ENCODE measurements at regions not wholly inside any gene's neighbourhood (a gene's known extent, or its start where the extent isn't known, plus 50 kb on each side); places are given as distances from the start of the nearest gene placed in this dataset.

- ChIA-PET POLR2A (interaction anchor here (0.6 to 1.2 kb wide), 2 partner anchors 561 to 622 kb away, joined by 3 to 4 read pairs; no protein-coding TSS in a partner anchor), CTCF (interaction anchor here (0.6 to 3.1 kb wide), 12 partner anchors 8 to 558 kb away, joined by 3 to 10 read pairs (median 4); no protein-coding TSS in a partner anchor)
- peak; percentile 18 for FAIRE-seq
Measured at GRCh38 chr17:72031219-72031884, 89.5 kb upstream of the SOX9 start.

DNA sequence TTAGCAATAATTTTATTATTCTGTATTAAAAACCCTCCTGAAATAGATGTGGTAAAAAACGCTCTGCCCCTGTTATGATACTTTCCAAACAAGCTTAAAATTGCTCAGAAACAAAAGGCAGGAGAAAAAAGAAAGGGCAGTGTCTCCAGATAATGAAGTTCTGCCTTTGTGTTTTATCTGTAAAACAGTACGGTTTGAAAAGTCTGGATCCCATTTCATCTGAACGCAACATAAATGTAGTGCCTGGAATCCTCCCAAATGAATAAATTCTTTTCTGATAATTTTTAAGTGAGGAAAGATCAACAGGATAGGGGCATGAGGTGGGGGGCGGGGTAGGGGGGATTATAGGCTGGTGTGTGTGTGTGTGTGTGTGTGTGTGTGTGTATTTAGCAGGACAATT is 87.5 kb upstream of the SOX9 start:
- Histone ChIP-seq H3K27ac (no peak overlapping the region), H3K4me3 (no peak overlapping the region), H3K9me3 (no peaks in the 10 kb centered on the region), H3K4me1 (peaks cover 8% of the 10 kb centered on the region; the same call in 2 of the 3 replicates), H3K4me2 (no peak overlapping the region)
- FAIRE-seq (no peak), ATAC-seq (no peak), DNase-seq (ENCODE audit: low read depth in 1 of 2, low spot score in 1 of 2) (no peak)
- 49% methylated on average over 4 of the region's 4 CpGs for WGBS (ENCODE audit: missing lambda C conversion rate)
- TF ChIP-seq MYC (IDR thresholded peaks at IDR 0.05; ENCODE audit: borderline replicate concordance, low read length) (no peak), HOXB13 (CRISPR knock-in tag; IDR thresholded peaks at IDR 0.05; ENCODE audit: low read depth) (no peak), POLR2AphosphoS2 (conservative IDR thresholded peaks at IDR 0.05; ENCODE audit: low read length) (no peak), KDM5A (IDR thresholded peaks at IDR 0.05) (no peak), CHD4 (IDR thresholded peaks at IDR 0.05; ENCODE audit: borderline replicate concordance) (no peak)
- TF ChIP-seq, protein P1, sequence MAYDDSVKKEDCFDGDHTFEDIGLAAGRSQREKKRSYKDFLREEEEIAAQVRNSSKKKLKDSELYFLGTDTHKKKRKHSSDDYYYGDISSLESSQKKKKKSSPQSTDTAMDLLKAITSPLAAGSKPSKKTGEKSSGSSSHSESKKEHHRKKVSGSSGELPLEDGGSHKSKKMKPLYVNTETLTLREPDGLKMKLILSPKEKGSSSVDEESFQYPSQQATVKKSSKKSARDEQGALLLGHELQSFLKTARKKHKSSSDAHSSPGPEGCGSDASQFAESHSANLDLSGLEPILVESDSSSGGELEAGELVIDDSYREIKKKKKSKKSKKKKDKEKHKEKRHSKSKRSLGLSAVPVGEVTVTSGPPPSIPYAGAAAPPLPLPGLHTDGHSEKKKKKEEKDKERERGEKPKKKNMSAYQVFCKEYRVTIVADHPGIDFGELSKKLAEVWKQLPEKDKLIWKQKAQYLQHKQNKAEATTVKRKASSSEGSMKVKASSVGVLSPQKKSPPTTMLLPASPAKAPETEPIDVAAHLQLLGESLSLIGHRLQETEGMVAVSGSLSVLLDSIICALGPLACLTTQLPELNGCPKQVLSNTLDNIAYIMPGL (CRISPR knock-in tag; IDR thresholded peaks at IDR 0.05; ENCODE audit: borderline replicate concordance): no peak
- CTCF ChIA-PET: interaction anchor here (0.6 to 1.1 kb wide), 3 partner anchors 11 to 165 kb away, joined by 3 read pairs; no protein-coding TSS in a partner anchor
- POLR2A ChIA-PET: no interaction called here

More at GRCh38 chr17:72031219-72031884, 89.5 kb upstream of the SOX9 start:
- ATAC-seq: no peak
- peak overlapping the region; percentile 96 for H3K4me2 ChIP-seq
- H3K4me1 ChIP-seq: peaks cover 8% of the 10 kb centered on the region; the same call in 2 of the 3 replicates
- H3K9me3 ChIP-seq: no peaks in the 10 kb centered on the region
- TF ChIP-seq SMC3 (IDR thresholded peaks at IDR 0.05) (no peak), NR3C1 (IDR thresholded peaks at IDR 0.05) (no peak)
- WGBS (ENCODE audit: missing lambda C conversion rate): 73% methylated on average over 8 of the region's 8 CpGs
- DNase-seq (ENCODE audit: low read depth in 1 of 2, low spot score in 1 of 2): no peak
- peak overlapping the region; percentile 64; the same call in 2 of the 3 replicates for H3K4me3 ChIP-seq
- H3K27ac ChIP-seq: peak overlapping the region in 1 of 2 experiments; percentile 88; a peak in 4 of 6 replicates

GRCh38 chr17:72034000-72034399 is 86.8 kb upstream of the SOX9 start:
- H3K9me3 ChIP-seq: no peaks in the 10 kb centered on the region
- H3K27ac ChIP-seq: no peak overlapping the region
- peaks cover 8% of the 10 kb centered on the region; the same call in 2 of the 3 replicates for H3K4me1 ChIP-seq
- CTCF ChIA-PET: interaction anchor here (0.6 to 0.9 kb wide), 3 partner anchors 32 to 166 kb away, joined by 3 read pairs; no protein-coding TSS in a partner anchor
- H3K4me2 ChIP-seq: no peak overlapping the region
- DNase-seq (ENCODE audit: low read depth in 1 of 2, low spot score in 1 of 2): no peak
- WGBS (ENCODE audit: missing lambda C conversion rate): 59% methylated on average over 2 of the region's 2 CpGs
- ATAC-seq: no peak
- FAIRE-seq: no peak
- POLR2A ChIA-PET: no interaction called here
- TF ChIP-seq CHD2 (IDR thresholded peaks at IDR 0.05; ENCODE audit: low read length, partially characterized antibody) (no peak), MYC (IDR thresholded peaks at IDR 0.05; ENCODE audit: borderline replicate concordance, low read length) (no peak), EP300 (IDR thresholded peaks at IDR 0.05) (no peak), FOSL2 (IDR thresholded peaks at IDR 0.05) (no peak), FOSL2 (CRISPR knock-in tag; IDR thresholded peaks at IDR 0.05) (no peak), NFE2L2 (conservative IDR thresholded peaks at IDR 0.05; ENCODE audit: low read length) (no peak), ZNF302 (CRISPR knock-in tag; IDR thresholded peaks at IDR 0.05) (no peak), RFX5 (IDR thresholded peaks at IDR 0.05) (no peak), HEYL (CRISPR knock-in tag; IDR thresholded peaks at IDR 0.05) (no peak), EHF (CRISPR knock-in tag; IDR thresholded peaks at IDR 0.05) (no peak), ZFP36 (IDR thresholded peaks at IDR 0.05; ENCODE audit: borderline replicate concordance, partially characterized antibody) (no peak), EHMT2 (IDR thresholded peaks at IDR 0.05; ENCODE audit: low read depth) (no peak), POLR2AphosphoS2 (conservative IDR thresholded peaks at IDR 0.05; ENCODE audit: low read length) (no peak), CBX2 (IDR thresholded peaks at IDR 0.05; ENCODE audit: borderline replicate concordance, low read depth) (no peak), RAD21 (conservative IDR thresholded peaks at IDR 0.05 in 1 of 2, IDR thresholded peaks at IDR 0.05 in 1 of 2) (no peak), NPAS2 (CRISPR knock-in tag; IDR thresholded peaks at IDR 0.05; ENCODE audit: borderline replicate concordance) (no peak), HOXB13 (CRISPR knock-in tag; IDR thresholded peaks at IDR 0.05; ENCODE audit: low read depth) (no peak)
- TF ChIP-seq, protein P2, sequence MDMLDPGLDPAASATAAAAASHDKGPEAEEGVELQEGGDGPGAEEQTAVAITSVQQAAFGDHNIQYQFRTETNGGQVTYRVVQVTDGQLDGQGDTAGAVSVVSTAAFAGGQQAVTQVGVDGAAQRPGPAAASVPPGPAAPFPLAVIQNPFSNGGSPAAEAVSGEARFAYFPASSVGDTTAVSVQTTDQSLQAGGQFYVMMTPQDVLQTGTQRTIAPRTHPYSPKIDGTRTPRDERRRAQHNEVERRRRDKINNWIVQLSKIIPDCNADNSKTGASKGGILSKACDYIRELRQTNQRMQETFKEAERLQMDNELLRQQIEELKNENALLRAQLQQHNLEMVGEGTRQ (IDR thresholded peaks at IDR 0.05): no peak
- TF ChIP-seq, protein P3, sequence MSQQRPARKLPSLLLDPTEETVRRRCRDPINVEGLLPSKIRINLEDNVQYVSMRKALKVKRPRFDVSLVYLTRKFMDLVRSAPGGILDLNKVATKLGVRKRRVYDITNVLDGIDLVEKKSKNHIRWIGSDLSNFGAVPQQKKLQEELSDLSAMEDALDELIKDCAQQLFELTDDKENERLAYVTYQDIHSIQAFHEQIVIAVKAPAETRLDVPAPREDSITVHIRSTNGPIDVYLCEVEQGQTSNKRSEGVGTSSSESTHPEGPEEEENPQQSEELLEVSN (IDR thresholded peaks at IDR 0.05; ENCODE audit: borderline replicate concordance, low read depth): no peak
- TF ChIP-seq, protein P4, sequence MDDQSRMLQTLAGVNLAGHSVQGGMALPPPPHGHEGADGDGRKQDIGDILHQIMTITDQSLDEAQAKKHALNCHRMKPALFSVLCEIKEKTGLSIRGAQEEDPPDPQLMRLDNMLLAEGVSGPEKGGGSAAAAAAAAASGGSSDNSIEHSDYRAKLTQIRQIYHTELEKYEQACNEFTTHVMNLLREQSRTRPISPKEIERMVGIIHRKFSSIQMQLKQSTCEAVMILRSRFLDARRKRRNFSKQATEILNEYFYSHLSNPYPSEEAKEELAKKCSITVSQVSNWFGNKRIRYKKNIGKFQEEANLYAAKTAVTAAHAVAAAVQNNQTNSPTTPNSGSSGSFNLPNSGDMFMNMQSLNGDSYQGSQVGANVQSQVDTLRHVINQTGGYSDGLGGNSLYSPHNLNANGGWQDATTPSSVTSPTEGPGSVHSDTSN (IDR thresholded peaks at IDR 0.05): no peak
- H3K4me3 ChIP-seq: no peak overlapping the region
